WERI-Rb-1 (cell line): ENCODE measurements at regions not wholly inside any gene's neighbourhood (a gene's known extent, or its start where the extent isn't known, plus 50 kb on each side); places are given as distances from the start of the nearest gene placed in this dataset.
A peak's percentile ranks its signal among the peaks of the same experiment; 100 is the strongest.

Experiments
- DNase-seq: peaks from one replicate; pipeline ENCODE4 v3.0.0-alpha.2; 2020
- H3K27ac ChIP-seq: fragments of 250-450 bp; sonication (Bioruptor Pico); 2 replicates; pipeline ENCODE4 v1.5.1; 2020; ENCODE audit warnings: mild to moderate bottlenecking, moderate library complexity
- H3K27me3 ChIP-seq: fragments of 250-450 bp; sonication (Bioruptor Pico); 2 replicates; pipeline ENCODE4 v1.5.1; 2021; ENCODE audit warnings: mild to moderate bottlenecking, low read depth, moderate library complexity; ENCODE audit not compliant: insufficient read depth, severe bottlenecking
- H3K36me3 ChIP-seq: fragments of 250-450 bp; sonication (Bioruptor Pico); 2 replicates; pipeline ENCODE4 v1.5.1; 2020; ENCODE audit warnings: mild to moderate bottlenecking, moderate library complexity
- H3K4me3 ChIP-seq: 2 replicates; pipeline ENCODE4 v1.5.1; 2011; ENCODE audit warnings: low read depth, mild to moderate bottlenecking, control low read depth, low read length
- H3K9me3 ChIP-seq: fragments of 250-450 bp; sonication (Bioruptor Pico); 2 replicates; pipeline ENCODE4 v1.5.1; 2021; ENCODE audit warnings: mild to moderate bottlenecking, moderate library complexity; ENCODE audit not compliant: severe bottlenecking
- CTCF ChIP-seq: IDR thresholded peaks from 2 replicates; pipeline ENCODE4 v1.5.1; 2011; ENCODE audit warnings: low read depth, mild to moderate bottlenecking, control low read depth, inconsistent platforms, low read length

- TF ChIP-seq CTCF: no peak
- DNase-seq: peak; percentile 15
- H3K36me3 ChIP-seq: no peaks in the 10 kb centered on the region
- H3K9me3 ChIP-seq: no peaks in the 10 kb centered on the region
- no peak overlapping the region for H3K4me3 ChIP-seq
- H3K27ac ChIP-seq: no peak overlapping the region
- H3K27me3 ChIP-seq: peaks cover 3% of the 10 kb centered on the region
Measured at GRCh38 chr1:113269168-113269963, 120.9 kb upstream of the MAGI3 start.

- DNase-seq: no peak
- Histone ChIP-seq H3K27me3 (no peaks in the 10 kb centered on the region), H3K36me3 (no peaks in the 10 kb centered on the region), H3K9me3 (no peaks in the 10 kb centered on the region), H3K4me3 (no peak overlapping the region), H3K27ac (no peak overlapping the region)
- no peak for TF ChIP-seq CTCF
Measured at GRCh38 chr1:113271039-113271438, 119.3 kb upstream of the MAGI3 start.

- no peaks in the 10 kb centered on the region for H3K36me3 ChIP-seq
- DNase-seq: no peak
- H3K9me3 ChIP-seq: no peaks in the 10 kb centered on the region
- H3K27ac ChIP-seq: no peak overlapping the region
- H3K4me3 ChIP-seq: no peak overlapping the region
- TF ChIP-seq CTCF: no peak
- no peaks in the 10 kb centered on the region for H3K27me3 ChIP-seq
Measured at GRCh38 chr1:113275083-113275482, 115.2 kb upstream of the MAGI3 start.

GRCh38 chr1:113275691-113276090, 114.6 kb upstream of the MAGI3 start:
- H3K4me3 ChIP-seq: no peak overlapping the region
- no peaks in the 10 kb centered on the region for H3K27me3 ChIP-seq
- H3K36me3 ChIP-seq: no peaks in the 10 kb centered on the region
- DNase-seq: no peak
- TF ChIP-seq CTCF: no peak
- H3K9me3 ChIP-seq: no peaks in the 10 kb centered on the region
- no peak overlapping the region for H3K27ac ChIP-seq

- Histone ChIP-seq H3K36me3 (no peaks in the 10 kb centered on the region), H3K4me3 (no peak overlapping the region), H3K27me3 (no peaks in the 10 kb centered on the region), H3K9me3 (no peaks in the 10 kb centered on the region), H3K27ac (no peak overlapping the region)
- TF ChIP-seq CTCF: no peak
- no peak for DNase-seq
Measured at GRCh38 chr1:113276507-113276906, 113.8 kb upstream of the MAGI3 start.

- Histone ChIP-seq H3K27ac (no peak overlapping the region), H3K36me3 (no peaks in the 10 kb centered on the region), H3K4me3 (no peak overlapping the region), H3K9me3 (no peaks in the 10 kb centered on the region), H3K27me3 (no peaks in the 10 kb centered on the region)
- TF ChIP-seq CTCF: no peak
- no peak for DNase-seq
Measured at GRCh38 chr1:113278371-113278770, 111.9 kb upstream of the MAGI3 start.
